GM19438 (cell line): ENCODE measurements at regions not wholly inside any gene's neighbourhood (a gene's known extent, or its start where the extent isn't known, plus 50 kb on each side); places are given as distances from the start of the nearest gene placed in this dataset.

ENCODE experiments used
- ATAC-seq: cut with Tn5 transposase; IDR thresholded peaks from one replicate; pipeline ENCODE4 v1.9.1; 2021; ENCODE audit warnings: low read depth; ENCODE audit not compliant: unreplicated experiment

- ATAC-seq = no peak
Measured at GRCh38 chr4:60088807-60089486, 1111.2 kb upstream of the ADGRL3 start.

GRCh38 chr4:60089546-60090273, 1110.4 kb upstream of the ADGRL3 start:
- no peak for ATAC-seq

GRCh38 chr4:60096676-60097075, 1103.5 kb upstream of the ADGRL3 start:
- no peak for ATAC-seq

- ATAC-seq = no peak
Measured at GRCh38 chr4:60116592-60116991, 1083.5 kb upstream of the ADGRL3 start.

- no peak for ATAC-seq
Measured at GRCh38 chr4:60117726-60118323, 1082.3 kb upstream of the ADGRL3 start.

GRCh38 chr4:60122820-60123219, 1077.3 kb upstream of the ADGRL3 start:
- no peak for ATAC-seq

GRCh38 chr4:60128888-60129287, 1071.2 kb upstream of the ADGRL3 start:
- ATAC-seq = no peak

- ATAC-seq = no peak
Measured at GRCh38 chr4:60129740-60130139, 1070.4 kb upstream of the ADGRL3 start.

- ATAC-seq = no peak
Measured at GRCh38 chr4:60133375-60133774, 1066.8 kb upstream of the ADGRL3 start.

- ATAC-seq = no peak
Measured at GRCh38 chr4:60134099-60134498, 1066.0 kb upstream of the ADGRL3 start.

GRCh38 chr4:60155088-60155487, 1045.0 kb upstream of the ADGRL3 start:
- no peak for ATAC-seq

GRCh38 chr4:60173103-60173502, 1027.0 kb upstream of the ADGRL3 start:
- ATAC-seq = no peak

- ATAC-seq = no peak
Measured at GRCh38 chr4:60173718-60174117, 1026.4 kb upstream of the ADGRL3 start.

GRCh38 chr4:60175241-60175640, 1024.9 kb upstream of the ADGRL3 start:
- no peak for ATAC-seq

GRCh38 chr4:60187428-60187827, 1012.7 kb upstream of the ADGRL3 start:
- no peak for ATAC-seq

GRCh38 chr4:60189286-60189685, 1010.8 kb upstream of the ADGRL3 start:
- ATAC-seq = no peak

- no peak for ATAC-seq
Measured at GRCh38 chr4:60194214-60194613, 1005.9 kb upstream of the ADGRL3 start.

- no peak for ATAC-seq
Measured at GRCh38 chr4:60195256-60195655, 1004.9 kb upstream of the ADGRL3 start.

- peak; percentile 85 for ATAC-seq
Measured at GRCh38 chr4:60201052-60201673, 999.0 kb upstream of the ADGRL3 start.

- no peak for ATAC-seq
Measured at GRCh38 chr4:60209588-60209987, 990.5 kb upstream of the ADGRL3 start.

- ATAC-seq = no peak
Measured at GRCh38 chr4:60215906-60216305, 984.2 kb upstream of the ADGRL3 start.
